ENCODE measurements at regions not wholly inside any gene's neighbourhood (a gene's known extent, or its start where the extent isn't known, plus 50 kb on each side); places are given as distances from the start of the nearest gene placed in this dataset.

GRCh38 chr9:106052166-106052565, 357.8 kb downstream of the TMEM38B start:
- TF ChIP-seq CTCF (IDR thresholded peaks at IDR 0.05; ENCODE audit: poor library complexity, severe bottlenecking) (no peak), SMC3 (conservative IDR thresholded peaks at IDR 0.05; ENCODE audit: poor library complexity) (no peak), REST (IDR thresholded peaks at IDR 0.05; ENCODE audit: borderline replicate concordance) (no peak), POLR2AphosphoS5 (IDR thresholded peaks at IDR 0.05) (no peak), EZH2 (IDR thresholded peaks at IDR 0.05; ENCODE audit: borderline replicate concordance, insufficient read depth, low read length, poor library complexity, severe bottlenecking) (no peak), RAD21 (conservative IDR thresholded peaks at IDR 0.05) (no peak)

Measured in neural cell (in vitro differentiated cells).